Upper lobe of left lung (tissue), 6 donors: ENCODE measurements at regions not wholly inside any gene's neighbourhood (a gene's known extent, or its start where the extent isn't known, plus 50 kb on each side); places are given as distances from the start of the nearest gene placed in this dataset.

Experiments
- ATAC-seq, 2 donors: fragments of 200-7000 bp; cut with Tn5 transposase; one replicate each; pipeline ENCODE4 v1.9.1; 2022; ENCODE audit warnings: mild to moderate bottlenecking in 2 of 2, moderate library complexity in 2 of 2; ENCODE audit not compliant: low FRiP score in 2 of 2
- DNase-seq, 2 donors: peaks; one replicate each; pipeline ENCODE4 v3.0.0-alpha.2; 2019 to 2020
- H3K27ac ChIP-seq, 4 donors: fragments of 200-600 bp; sonication (generic); one replicate each; pipeline ENCODE4 v1.5.1; 2016 to 2019
- H3K27me3 ChIP-seq, 4 donors: fragments of 200-600 bp; sonication (generic); one replicate each; pipeline ENCODE4 v1.5.1; 2017 to 2019
- H3K36me3 ChIP-seq, 4 donors: fragments of 200-600 bp; sonication (generic); one replicate each; pipeline ENCODE4 v1.5.1; 2016 to 2019
- H3K4me1 ChIP-seq, 4 donors: fragments of 200-600 bp; sonication (generic); one replicate each; pipeline ENCODE4 v1.5.1; 2018 to 2019
- H3K4me3 ChIP-seq, 4 donors: fragments of 200-600 bp; sonication (generic); one replicate each; pipeline ENCODE4 v1.5.1; 2017 to 2019; ENCODE audit warnings: mild to moderate bottlenecking in 2 of 4, moderate library complexity in 1 of 4
- H3K9me3 ChIP-seq, 4 donors: fragments of 200-600 bp; sonication (generic); one replicate each; pipeline ENCODE4 v1.5.1; 2018 to 2019
- EP300 ChIP-seq, 4 donors: sonication (generic); formaldehyde crosslinking; IDR thresholded peaks; one replicate each; pipeline ENCODE4 v1.5.1; 2017; ENCODE audit warnings: antibody characterized with exemption in 4 of 4, control low read depth in 2 of 4
- POLR2A ChIP-seq, 4 donors: fragments of 450-650 bp; IDR thresholded peaks; one replicate each; pipeline ENCODE4 v1.5.1; 2016 to 2017; ENCODE audit warnings: antibody characterized with exemption in 4 of 4, mild to moderate bottlenecking in 2 of 4
- POLR2AphosphoS5 ChIP-seq, 2 donors: sonication (generic); formaldehyde crosslinking; IDR thresholded peaks; one replicate each; pipeline ENCODE4 v1.5.1; 2017; ENCODE audit warnings: antibody characterized with exemption in 2 of 2
- WGBS, 2 donors: methylation state at CpG; one replicate each; pipeline ENCODE4 v1.1.5; 2017 to 2018; 5-methylcytosine and 5-hydroxymethylcytosine counted together
- TF ChIP-seq, protein P1 (sequence below), 6 experiments: fragments of 450-650 bp in 4 of 6; fragments of 200-600 bp in 2 of 6; sonication (generic) in 2 of 6; IDR thresholded peaks; one replicate each; pipeline ENCODE4 v1.5.1; 2016 to 2019; ENCODE audit warnings: antibody characterized with exemption in 6 of 6
- donor health status: DM: no; HTN: no; CAD: no; lungs with moderate emphysema.
- donor health status: DM: no; HTN: yes; CAD: no; lungs with severe emphysema.

DNA sequence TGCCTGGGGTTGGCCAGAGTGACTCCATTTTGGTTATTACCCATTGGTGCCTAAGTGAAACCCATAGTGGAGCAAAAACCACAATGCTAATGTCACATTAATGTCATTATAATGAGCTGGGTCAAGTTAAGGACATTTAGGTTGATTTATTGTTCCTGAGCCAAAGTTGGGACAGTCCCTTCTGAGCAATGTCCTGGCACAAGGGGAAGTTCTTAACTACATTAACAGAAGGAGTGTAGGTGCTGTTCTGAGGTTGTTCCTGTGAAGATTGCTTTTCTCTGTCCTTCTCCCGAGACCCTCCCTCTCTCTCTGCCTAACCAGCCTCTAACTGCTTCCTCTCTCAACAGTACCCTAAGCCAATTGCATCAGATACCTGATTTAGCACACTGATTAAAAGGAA lies 1956.8 kb upstream of the PCDH10 start:
- Histone ChIP-seq H3K36me3 (no peaks in the 10 kb centered on the region), H3K27ac (no peak overlapping the region), H3K4me3 (no peak overlapping the region), H3K4me1 (no peaks in the 10 kb centered on the region), H3K27me3 (no peaks in the 10 kb centered on the region), H3K9me3 (no peaks in the 10 kb centered on the region)
- no peak for DNase-seq
- no peak for ATAC-seq
- 76 to 93% methylated on average over 1 of the region's 1 CpG for WGBS, 2 donors
- TF ChIP-seq, protein P1, sequence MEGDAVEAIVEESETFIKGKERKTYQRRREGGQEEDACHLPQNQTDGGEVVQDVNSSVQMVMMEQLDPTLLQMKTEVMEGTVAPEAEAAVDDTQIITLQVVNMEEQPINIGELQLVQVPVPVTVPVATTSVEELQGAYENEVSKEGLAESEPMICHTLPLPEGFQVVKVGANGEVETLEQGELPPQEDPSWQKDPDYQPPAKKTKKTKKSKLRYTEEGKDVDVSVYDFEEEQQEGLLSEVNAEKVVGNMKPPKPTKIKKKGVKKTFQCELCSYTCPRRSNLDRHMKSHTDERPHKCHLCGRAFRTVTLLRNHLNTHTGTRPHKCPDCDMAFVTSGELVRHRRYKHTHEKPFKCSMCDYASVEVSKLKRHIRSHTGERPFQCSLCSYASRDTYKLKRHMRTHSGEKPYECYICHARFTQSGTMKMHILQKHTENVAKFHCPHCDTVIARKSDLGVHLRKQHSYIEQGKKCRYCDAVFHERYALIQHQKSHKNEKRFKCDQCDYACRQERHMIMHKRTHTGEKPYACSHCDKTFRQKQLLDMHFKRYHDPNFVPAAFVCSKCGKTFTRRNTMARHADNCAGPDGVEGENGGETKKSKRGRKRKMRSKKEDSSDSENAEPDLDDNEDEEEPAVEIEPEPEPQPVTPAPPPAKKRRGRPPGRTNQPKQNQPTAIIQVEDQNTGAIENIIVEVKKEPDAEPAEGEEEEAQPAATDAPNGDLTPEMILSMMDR (IDR thresholded peaks at IDR 0.05): no peak
- TF ChIP-seq POLR2AphosphoS5 (IDR thresholded peaks at IDR 0.05) (no peak), POLR2A (IDR thresholded peaks at IDR 0.05) (no peak), EP300 (IDR thresholded peaks at IDR 0.05) (no peak)

DNA sequence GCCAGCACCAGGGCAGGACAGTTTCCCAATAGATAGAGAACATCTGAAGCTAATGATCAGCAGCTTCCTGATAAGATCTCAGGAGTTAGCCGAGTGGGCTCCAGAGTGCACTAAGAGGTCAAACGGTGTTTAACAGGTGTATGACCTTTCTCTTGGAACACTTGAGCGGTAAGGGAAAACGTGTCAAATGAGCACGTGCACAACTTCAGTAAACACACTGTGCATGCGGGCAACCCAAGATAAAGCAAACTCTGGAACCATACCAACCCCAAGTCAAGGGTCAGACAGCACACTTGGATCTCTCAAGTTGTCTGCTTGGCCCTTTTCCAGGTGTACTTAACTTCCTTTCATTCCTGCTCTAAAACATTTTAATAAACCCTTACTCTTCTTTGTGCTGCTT lies 1941.5 kb upstream of the PCDH10 start:
- Histone ChIP-seq H3K27ac (no peak overlapping the region), H3K4me1 (no peaks in the 10 kb centered on the region), H3K4me3 (no peak overlapping the region), H3K36me3 (no peaks in the 10 kb centered on the region), H3K9me3 (no peaks in the 10 kb centered on the region), H3K27me3 (no peaks in the 10 kb centered on the region)
- no peak for ATAC-seq
- TF ChIP-seq, protein P1 (IDR thresholded peaks at IDR 0.05): no peak
- TF ChIP-seq POLR2A (IDR thresholded peaks at IDR 0.05) (no peak), EP300 (IDR thresholded peaks at IDR 0.05) (no peak), POLR2AphosphoS5 (IDR thresholded peaks at IDR 0.05) (no peak)
- no peak for DNase-seq
- 38 to 47% methylated on average over 6 of the region's 6 CpGs for WGBS, 2 donors

DNA sequence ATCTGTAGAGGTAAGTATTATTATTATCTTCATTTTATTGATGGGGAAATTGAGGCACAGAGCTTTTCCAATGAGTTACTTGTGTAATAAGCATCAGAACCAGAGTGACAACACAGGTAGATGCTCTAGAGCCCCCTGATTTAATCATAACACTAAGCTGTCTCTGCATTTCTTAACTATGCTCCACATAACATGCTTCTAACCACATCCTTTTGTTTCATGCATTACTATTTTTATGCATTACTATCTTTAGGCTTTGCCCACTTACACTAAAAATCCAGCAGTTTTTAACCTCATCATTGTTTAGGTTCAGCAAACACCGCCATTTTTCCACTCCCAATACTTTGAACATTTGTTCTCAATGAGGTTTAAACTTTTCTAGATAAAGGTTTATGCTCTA lies 1900.8 kb upstream of the PCDH10 start:
- Histone ChIP-seq H3K4me1 (no peaks in the 10 kb centered on the region), H3K36me3 (no peaks in the 10 kb centered on the region), H3K9me3 (no peaks in the 10 kb centered on the region), H3K27ac (no peak overlapping the region), H3K27me3 (no peaks in the 10 kb centered on the region), H3K4me3 (no peak overlapping the region)
- no peak for ATAC-seq
- no peak for DNase-seq
- WGBS, 2 donors: 0% methylated on average over 1 of the region's 1 CpG
- TF ChIP-seq EP300 (IDR thresholded peaks at IDR 0.05) (no peak), POLR2AphosphoS5 (IDR thresholded peaks at IDR 0.05) (no peak), POLR2A (IDR thresholded peaks at IDR 0.05) (no peak)
- TF ChIP-seq, protein P1 (IDR thresholded peaks at IDR 0.05): no peak

DNA sequence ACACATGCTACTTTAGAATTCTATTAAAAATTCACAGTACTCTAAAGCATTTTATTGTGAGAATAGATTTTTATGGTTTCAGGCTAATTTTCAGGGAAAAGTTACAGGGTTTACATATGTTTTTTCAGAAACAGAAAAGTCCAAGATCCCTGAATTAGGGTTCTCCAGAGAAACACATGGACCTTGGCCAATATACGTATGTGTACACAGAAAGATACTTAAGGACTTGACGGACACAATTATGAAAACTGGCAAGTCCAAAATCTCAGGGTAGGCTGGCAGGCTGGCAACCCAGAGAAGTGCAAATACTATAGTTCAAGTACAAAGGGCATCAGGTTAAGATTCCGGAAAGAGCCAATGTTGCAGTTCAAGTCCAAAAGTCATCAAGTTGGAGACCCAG lies 1897.8 kb upstream of the PCDH10 start:
- no peaks in the 10 kb centered on the region for H3K4me1 ChIP-seq

DNA sequence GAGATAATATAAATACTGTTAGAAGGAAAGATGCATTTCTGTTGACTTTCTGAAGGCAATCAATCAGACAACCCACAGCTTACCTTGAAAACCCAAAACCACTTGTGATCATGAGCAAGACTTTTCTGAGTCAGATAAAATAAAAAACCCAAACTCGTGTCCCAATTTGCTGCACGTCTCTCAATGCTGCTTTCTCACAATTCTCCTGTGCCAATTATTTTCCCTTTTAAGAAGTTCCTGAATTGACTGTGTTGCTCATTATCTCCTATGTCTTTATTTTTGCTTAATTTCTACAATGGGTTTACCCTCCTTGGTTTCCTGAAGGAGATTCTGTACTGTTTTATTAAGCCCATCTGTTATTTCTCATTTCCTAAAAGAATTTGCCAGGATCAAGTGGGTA lies 1891.9 kb upstream of the PCDH10 start:
- H3K27me3 ChIP-seq: no peaks in the 10 kb centered on the region
- no peak overlapping the region for H3K4me3 ChIP-seq
- DNase-seq (no peak), ATAC-seq (no peak)
- H3K4me1 ChIP-seq: no peaks in the 10 kb centered on the region
- TF ChIP-seq POLR2A (IDR thresholded peaks at IDR 0.05): no peak
- TF ChIP-seq, protein P1 (IDR thresholded peaks at IDR 0.05): no peak
- no peak for TF ChIP-seq EP300 (IDR thresholded peaks at IDR 0.05)
- TF ChIP-seq POLR2AphosphoS5 (IDR thresholded peaks at IDR 0.05): no peak
- H3K36me3 ChIP-seq: no peaks in the 10 kb centered on the region
- no peaks in the 10 kb centered on the region for H3K9me3 ChIP-seq
- WGBS, 2 donors: 95 to 97% methylated on average over 2 of the region's 2 CpGs
- no peak overlapping the region for H3K27ac ChIP-seq

More for the DNA sequence above, 1897.8 kb upstream of the PCDH10 start:
- Histone ChIP-seq H3K27ac (no peak overlapping the region), H3K36me3 (no peaks in the 10 kb centered on the region), H3K9me3 (no peaks in the 10 kb centered on the region), H3K4me3 (no peak overlapping the region), H3K27me3 (no peaks in the 10 kb centered on the region)
- 49 to 69% methylated on average over 3 of the region's 3 CpGs for WGBS, 2 donors
- DNase-seq: no peak
- TF ChIP-seq POLR2A (IDR thresholded peaks at IDR 0.05) (no peak), POLR2AphosphoS5 (IDR thresholded peaks at IDR 0.05) (no peak), EP300 (IDR thresholded peaks at IDR 0.05) (no peak)
- TF ChIP-seq, protein P1 (IDR thresholded peaks at IDR 0.05): no peak
- no peak for ATAC-seq
